ENCODE measurements at regions not wholly inside any gene's neighbourhood (a gene's known extent, or its start where the extent isn't known, plus 50 kb on each side); places are given as distances from the start of the nearest gene placed in this dataset.

DNA sequence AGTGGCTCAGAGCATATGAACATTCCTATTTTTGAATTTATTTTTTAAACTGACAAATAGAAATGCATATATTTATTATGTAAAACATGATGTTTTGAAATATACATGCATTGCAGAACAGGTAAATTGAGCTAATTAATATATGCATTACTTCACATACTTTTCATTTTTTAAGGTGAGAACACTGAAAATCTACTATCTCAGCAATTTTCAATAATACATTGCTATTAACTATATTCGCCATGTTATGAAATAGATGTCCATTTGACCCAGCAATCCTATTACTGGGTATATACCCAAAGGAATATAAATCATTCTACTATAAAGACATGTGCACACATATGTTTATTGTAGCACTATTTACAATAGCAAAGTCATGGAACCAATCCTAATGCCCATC, 717.7 kb upstream of the PIK3C3 start:
- no peak for DNase-seq (ENCODE audit: low spot score)

GRCh38 chr18:41231681-41232080, 723.4 kb upstream of the PIK3C3 start:
- DNase-seq (ENCODE audit: low spot score), result no peak

GRCh38 chr18:41227993-41228392, 727.0 kb upstream of the PIK3C3 start:
- DNase-seq (ENCODE audit: low spot score), result no peak

DNA sequence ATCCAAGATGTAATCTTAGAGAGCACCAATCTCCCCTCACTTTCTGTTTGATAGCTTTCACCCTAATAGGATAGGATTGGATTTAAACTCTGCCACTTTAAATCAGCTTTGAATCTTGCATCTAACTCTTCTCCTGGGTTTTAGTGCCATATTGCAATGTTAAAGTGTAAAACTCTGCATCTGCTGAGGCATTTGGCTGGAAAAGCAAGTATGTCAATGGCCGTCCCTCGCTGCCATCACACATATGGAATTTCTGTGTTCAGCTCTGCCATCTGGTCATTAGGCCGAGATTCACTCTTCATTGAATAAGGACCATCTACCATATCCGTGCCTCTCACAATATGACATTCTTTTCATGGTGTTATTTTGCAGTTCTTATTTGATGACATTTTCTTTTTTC, 728.1 kb upstream of the PIK3C3 start:
- no peak for DNase-seq (ENCODE audit: low spot score)

- DNase-seq (ENCODE audit: low spot score), result no peak
These were observed 728.8 kb upstream of the PIK3C3 start for GRCh38 chr18:41226186-41226585.

- DNase-seq (ENCODE audit: low spot score), result no peak
These were observed 738.6 kb upstream of the PIK3C3 start for GRCh38 chr18:41216341-41217003.

- no peak for DNase-seq (ENCODE audit: low spot score)
These were observed 747.3 kb upstream of the PIK3C3 start for GRCh38 chr18:41207706-41208105.

DNA sequence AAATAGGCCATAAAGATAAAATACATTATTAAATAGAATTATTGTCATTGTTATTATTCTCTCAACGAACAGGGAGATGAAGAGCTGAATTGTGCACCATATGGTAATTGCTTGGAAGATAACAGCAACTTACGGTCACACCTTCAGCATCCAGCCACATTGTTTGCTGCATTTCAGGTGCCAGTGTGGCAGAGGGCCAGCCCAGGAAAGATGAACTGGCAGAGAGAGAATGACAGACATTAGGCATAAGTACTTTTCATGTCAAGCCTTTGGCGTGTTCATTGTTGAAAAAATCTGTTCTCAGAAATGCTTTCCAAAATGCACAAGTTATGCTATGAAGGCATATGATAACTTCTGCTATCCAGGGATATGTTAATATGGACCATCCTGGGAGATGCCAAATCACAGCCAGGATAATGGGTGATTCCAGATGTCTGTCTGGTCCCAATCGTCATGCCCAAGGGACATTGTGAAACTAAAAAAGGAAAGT, 748.6 kb upstream of the PIK3C3 start:
- DNase-seq (ENCODE audit: low spot score), result no peak

DNA sequence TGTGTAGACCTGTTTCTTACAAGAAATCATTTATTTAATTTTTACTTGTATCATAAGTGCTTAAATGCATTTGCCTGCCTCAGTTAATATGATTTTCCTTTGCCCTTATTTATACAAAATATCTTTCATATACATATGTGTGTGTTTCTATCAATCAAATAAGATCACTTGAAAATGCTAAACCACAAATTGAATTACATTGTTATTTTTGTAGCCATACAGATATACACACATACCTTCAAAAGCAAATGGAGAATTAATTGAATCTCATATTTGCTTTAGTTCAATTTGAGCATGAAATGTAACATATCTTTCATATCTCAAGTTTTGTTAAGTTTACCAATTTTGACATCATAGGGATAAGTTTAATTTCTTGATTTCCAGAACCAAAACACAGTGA, 755.8 kb upstream of the PIK3C3 start:
- DNase-seq (ENCODE audit: low spot score), result no peak

- no peak for DNase-seq (ENCODE audit: low spot score)
These were observed 757.1 kb upstream of the PIK3C3 start for GRCh38 chr18:41197967-41198366.

- DNase-seq (ENCODE audit: low spot score), result no peak
These were observed 784.7 kb upstream of the PIK3C3 start for GRCh38 chr18:41170346-41170745.

GRCh38 chr18:41165625-41166024, 789.4 kb upstream of the PIK3C3 start:
- no peak for DNase-seq (ENCODE audit: low spot score)

GRCh38 chr18:41162781-41163180, 792.3 kb upstream of the PIK3C3 start:
- DNase-seq (ENCODE audit: low spot score), result no peak

DNA sequence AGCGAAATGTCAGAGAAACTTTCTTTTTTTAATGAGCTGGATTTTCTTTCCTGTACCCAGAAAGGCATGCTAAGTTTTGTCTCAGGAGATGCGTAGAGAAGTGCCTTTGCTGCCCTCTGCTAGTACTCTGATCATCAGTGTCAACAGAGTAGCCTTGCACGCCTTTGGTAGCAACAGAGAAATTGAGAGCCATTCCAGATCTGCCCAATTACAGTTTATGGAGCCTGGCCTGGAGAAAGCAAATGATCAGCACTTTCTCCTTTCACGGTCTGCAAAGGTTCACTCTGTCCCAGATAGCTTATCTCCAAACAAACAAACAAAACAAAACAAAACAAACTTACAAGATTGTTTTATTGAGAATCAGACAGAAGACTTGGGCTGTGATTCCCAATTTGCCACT, 792.8 kb upstream of the PIK3C3 start:
- DNase-seq (ENCODE audit: low spot score), result no peak

DNA sequence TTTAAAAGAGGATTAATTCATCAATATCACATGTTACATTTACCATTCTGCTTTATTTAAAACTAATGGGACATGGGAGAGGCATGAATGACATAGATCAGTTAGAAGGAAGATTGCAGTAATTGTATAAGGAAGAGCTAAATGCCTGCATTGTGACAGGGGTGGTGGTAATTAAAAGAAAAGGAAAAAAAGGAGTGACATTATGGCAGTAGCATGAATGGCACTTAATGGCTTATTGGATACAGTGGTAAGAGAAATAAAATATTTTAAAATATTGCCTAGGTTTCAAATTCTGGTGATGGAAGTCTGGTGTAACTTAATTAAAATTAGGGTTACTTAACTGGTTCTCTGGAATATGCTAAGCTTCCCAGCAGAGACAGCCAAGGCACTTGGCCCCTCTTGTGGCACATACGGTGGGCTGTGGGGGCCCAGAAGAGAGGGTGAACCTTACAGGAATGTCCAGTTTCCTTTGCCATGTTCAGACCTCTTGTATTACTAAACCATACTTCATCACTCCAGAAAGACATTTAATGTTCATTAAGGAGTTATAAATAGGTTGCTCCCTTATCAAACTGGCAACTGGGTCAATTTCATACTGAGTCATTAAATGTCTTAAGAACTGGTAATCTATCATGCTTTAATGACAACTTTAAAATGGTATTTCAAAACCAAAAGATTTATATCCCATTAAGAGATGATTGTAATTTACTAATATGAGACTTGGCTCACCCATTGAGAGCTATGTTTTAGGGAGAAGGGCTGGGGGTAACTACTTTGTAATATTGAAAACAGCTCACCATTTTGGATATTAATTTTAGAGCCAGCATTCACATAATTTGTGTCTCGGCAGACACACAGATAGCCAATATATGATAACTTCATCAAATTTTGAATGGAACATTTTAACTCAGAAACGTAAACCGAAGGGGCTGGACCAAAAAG, 798.9 kb upstream of the PIK3C3 start:
- no peak for DNase-seq (ENCODE audit: low spot score)

DNA sequence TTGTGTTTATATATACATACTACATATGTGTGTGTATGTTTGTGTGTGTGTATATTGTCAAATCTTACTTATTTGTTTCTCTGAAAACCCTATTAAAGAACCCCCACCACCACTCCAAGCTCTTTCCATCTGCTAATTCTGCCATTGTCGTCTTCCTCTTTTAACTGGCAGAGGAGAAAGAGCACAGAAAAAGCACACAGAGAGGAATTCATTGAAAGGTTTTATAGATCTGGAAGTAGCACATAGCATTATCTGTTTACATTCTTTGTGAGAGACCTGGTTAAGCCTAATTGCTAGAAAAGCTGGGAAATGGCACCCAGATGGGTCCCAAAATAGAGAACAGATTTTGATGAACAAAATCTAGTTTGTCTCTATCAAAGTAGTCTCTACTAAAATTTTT, 800.0 kb upstream of the PIK3C3 start:
- no peak for DNase-seq (ENCODE audit: low spot score)

GRCh38 chr18:41153871-41154270, 801.2 kb upstream of the PIK3C3 start:
- no peak for DNase-seq (ENCODE audit: low spot score)

DNA sequence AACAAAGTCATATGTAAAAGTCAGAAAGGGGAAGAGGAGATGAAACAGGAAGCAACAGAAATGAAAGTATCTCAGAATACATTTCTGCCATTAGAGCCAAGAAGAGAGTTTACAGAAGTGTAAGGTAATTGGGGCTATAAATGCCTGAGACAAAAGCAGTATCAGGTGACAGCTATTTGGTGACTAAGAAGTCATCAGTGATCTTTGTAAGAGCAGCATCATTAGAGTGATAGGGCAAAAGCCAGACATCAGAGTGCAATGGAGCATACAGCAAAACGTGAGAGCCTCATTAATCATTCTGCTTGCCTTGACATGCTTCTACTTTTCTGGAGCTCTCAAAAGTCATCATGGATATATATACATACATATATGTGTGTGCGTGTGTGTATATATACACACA, 804.7 kb upstream of the PIK3C3 start:
- DNase-seq (ENCODE audit: low spot score), result peak; percentile 0

DNA sequence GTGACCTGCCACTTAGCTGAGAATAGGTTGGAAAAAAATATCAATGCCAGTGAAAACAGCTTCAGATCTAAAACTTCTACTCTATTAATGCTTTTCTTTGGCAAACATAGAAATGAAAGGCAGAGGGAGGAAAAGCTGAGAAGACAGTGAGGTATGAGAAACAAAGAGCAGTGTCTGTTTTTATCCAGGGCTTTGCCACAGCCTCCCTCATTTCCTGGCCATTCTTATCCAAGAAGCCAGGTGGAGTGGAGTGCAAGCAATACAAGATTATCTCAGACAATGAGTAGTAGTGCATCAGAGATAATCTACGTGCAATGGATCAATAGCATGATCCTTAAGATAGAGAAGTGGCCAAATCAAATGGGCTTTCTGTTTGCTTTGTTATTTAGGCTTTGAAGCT, 808.7 kb upstream of the PIK3C3 start:
- no peak for DNase-seq (ENCODE audit: low spot score)

- no peak for DNase-seq (ENCODE audit: low spot score)
These were observed 809.5 kb upstream of the PIK3C3 start for GRCh38 chr18:41145516-41145915.

DNA sequence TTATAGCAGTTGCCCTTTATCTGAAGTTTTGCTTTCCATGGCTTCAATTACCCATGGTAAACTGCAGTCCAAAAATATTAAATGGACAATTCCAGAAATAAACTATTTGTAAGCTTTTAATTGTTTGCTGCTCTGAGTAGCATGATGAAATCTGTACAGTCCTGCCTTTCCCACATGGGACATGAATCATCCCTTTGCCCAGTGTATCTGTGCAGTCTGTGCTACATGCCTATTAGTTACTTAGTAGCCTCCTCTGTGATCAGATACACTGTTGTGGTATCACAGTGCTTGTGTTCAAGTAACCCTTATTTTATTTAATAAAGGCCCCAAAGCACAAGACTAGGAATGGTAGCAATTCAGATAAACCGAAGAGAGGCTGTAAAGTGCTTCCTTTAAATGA, 810.6 kb upstream of the PIK3C3 start:
- no peak for DNase-seq (ENCODE audit: low spot score)

DNA sequence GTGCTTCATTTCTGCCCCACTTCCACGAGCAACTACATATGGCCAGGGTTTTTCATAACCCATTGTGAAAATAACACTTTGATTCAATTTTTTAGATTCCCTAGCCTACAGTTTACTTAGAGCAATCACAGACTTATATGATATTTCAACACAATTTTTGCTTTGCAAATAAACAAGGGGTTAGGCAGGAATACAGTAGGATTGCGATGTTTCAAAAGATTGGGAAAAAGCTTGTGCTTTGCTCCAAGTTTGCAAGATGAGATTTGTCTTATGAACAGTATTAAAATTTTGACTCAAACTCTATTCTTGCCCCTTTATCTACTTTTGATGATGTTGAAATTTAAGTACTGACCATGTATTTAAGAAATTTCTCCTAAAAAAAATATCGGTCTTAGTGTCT, 814.5 kb upstream of the PIK3C3 start:
- DNase-seq (ENCODE audit: low spot score), result no peak

DNA sequence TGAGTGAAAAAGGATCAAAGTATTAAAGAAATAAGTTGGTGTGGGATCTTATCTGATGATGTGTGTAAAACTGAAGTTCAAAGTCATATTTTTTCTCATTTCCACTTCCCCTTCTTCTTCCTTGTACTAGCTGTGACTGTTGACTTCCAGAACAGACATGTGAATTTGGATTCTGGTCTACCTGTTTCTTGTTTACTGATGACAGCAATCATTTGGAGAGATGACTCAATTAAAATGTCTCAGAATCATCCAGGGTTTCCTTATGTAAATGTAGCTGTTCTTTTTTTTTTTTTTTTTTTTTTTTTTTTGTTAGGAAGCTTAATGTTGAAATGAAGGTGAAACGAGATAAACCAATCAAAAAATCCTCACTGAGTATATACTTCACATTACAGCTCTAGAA, 819.9 kb upstream of the PIK3C3 start:
- DNase-seq (ENCODE audit: low spot score), result no peak

All from HuH-7.5 (cell line).